ENCODE measurements at regions not wholly inside any gene's neighbourhood (a gene's known extent, or its start where the extent isn't known, plus 50 kb on each side); places are given as distances from the start of the nearest gene placed in this dataset.

DNA sequence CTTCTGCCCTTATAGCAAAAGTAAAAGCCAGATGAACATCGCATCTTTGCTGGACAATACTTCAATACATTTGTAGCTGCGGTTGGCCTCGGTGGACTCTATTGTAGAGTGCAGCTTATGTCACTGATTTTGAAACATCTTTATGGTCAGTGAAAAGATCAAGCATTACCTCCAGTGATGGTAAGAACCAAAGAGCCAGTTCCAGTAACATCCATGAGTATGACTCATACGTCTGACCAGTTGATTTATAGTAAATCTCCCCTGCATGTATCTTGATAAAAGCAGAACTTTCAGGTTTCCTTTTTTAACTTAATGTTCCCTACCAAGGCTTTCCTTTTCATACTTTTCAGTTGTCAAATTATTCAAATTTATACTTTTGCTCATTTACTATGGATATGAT, 119.2 kb upstream of the HNRNPA3 start:
- DNase-seq, result no peak

DNA sequence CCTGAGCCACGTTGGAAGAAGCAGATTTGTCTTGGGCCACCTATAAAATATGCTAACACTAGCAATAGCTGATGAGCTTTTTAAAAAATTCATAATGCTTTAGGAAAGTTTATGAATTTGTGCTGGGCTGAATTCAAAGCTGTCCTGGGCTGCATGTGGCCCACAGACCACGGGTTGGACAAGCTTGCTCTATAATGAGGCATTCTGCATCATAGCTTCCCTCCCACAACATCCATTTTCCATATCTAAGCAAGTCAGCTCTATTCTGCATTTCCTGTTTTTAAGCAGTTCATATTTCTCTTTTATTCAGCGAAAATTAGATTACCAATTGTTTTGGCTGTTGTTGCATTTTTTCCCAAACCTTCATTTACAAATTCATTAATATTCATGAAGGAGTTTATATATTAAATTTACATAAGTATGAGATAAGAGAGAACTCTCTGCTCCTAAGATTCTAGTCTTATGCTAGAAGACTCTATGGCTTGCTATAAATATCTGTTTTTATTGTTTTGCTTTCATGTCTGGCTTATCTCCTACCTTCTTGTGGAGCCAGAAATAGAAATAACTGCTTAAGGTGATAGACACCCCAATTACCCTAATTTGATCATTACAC, 114.5 kb upstream of the HNRNPA3 start:
- no peak for DNase-seq

DNA sequence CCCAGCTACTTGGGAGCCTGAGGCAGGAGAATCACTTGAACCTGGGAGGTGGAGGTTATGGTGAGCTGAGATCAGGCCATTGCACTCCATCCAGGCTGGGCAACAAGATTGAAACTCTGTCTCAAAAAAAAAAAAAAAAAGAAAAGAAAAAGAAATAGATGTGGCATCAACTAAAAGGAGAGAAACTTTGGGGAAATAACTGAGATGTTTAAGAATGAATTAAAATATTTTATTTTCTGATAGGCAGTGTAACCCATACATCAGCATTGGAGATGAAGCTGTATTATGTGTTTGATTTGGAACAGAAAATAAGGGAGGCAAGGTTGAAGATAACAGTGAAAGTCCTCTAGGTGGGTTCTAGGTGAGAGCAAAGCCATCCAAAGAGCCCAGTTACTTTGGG, 110.7 kb upstream of the HNRNPA3 start:
- DNase-seq, result no peak

- DNase-seq, result no peak
These were observed 106.4 kb upstream of the HNRNPA3 start for GRCh38 chr2:177106212-177106611.

GRCh38 chr2:177108890-177109289, 103.7 kb upstream of the HNRNPA3 start:
- DNase-seq, result no peak

DNA sequence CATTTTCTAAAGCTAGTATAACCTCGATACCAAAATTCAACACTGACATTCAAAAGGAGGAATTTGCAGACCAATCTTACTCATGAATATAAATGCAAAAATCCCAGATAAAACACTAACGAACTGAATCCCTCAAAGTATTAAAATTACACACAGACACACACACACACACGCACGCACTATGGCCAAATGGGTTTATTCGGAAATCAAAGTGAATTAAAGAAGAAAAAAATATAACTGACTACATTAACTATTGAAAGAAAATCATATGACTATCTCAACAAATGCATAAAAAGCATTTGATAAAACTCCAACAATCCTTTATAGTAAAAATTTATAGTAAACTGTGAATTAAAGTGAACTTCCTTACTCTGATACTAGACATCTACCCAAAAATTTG, 97.9 kb upstream of the HNRNPA3 start:
- no peak for DNase-seq

DNA sequence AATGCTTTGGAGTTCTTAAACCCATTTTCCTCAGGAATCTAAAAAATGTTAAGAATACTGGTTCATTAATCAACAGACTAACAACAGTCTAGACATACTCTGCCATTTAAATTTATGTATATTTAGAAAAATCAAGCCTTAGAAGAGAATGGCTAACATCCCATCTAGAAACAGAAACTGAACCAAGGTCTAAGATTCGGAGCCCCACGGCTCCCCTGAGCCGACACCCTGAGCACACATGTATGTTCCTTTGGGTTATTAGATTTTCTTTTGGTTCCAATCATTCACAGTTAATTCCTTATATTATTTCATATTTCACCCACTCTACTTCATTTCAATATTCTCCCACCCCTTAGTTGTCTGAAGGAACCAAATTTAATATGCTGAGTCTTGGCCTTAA, 94.8 kb upstream of the HNRNPA3 start:
- no peak for DNase-seq

DNA sequence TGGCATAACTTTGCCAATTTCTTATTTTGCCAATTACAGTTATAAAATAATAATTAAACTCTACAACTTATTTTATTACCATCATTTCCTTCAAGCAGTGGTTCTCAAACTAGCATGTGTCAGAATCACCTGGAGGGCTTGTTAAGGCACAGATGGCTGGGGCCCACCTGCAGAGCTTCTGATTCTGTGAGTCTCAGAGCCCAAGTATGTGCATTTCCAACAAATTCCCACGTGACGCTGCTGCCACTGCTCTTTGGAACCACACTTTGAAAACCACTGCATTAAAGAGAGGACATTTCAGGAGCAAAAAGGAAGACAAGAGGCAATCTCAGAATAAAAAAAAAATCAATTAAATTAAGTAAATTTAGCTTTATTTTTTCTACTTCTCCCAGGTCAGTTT, 94.0 kb upstream of the HNRNPA3 start:
- no peak for DNase-seq

DNA sequence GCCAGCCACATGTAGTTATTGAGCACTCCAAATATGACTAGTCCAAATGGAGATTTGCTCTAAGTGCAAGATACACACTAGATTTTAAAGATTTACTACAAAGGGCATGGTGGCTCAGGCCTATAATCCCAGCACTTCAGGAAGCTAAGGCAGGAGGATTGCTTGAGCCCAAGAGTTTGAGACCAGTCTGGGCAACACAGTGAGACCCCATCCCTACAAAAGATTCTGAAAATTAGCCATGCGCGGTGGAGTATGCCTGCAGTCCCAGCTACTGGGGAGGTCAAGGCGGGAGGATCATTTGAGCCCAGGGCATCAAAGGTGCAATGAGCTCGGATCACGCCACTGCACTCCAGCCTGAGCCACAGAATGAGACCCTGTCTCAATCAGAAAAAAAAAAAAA, 93.5 kb upstream of the HNRNPA3 start:
- no peak for DNase-seq

GRCh38 chr2:177123048-177123447, 89.5 kb upstream of the HNRNPA3 start:
- no peak for DNase-seq

GRCh38 chr2:177124371-177124770, 88.2 kb upstream of the HNRNPA3 start:
- no peak for DNase-seq

- DNase-seq, result no peak
These were observed 84.8 kb upstream of the HNRNPA3 start for GRCh38 chr2:177127821-177128220.

- no peak for DNase-seq
These were observed 83.0 kb upstream of the HNRNPA3 start for GRCh38 chr2:177129610-177130009.

DNA sequence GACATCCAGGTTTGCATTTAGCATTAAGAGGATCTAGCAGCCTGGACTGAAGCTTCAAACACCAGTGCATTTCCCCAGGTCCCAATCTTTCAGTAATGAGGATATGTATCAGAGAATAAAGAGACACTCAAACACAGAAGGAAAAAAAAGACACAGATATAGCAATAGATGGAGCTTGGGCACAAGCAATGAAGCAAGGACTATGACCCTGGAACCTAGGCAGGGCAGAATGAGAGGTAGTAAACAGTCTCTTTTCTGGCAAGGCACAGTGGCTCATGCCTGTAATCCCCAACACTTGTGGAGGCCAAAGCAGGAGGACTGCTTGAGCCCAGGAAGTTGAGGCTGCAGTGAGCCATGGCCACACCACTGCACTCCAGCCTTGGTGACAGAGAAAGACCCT, 80.7 kb upstream of the HNRNPA3 start:
- no peak for DNase-seq

DNA sequence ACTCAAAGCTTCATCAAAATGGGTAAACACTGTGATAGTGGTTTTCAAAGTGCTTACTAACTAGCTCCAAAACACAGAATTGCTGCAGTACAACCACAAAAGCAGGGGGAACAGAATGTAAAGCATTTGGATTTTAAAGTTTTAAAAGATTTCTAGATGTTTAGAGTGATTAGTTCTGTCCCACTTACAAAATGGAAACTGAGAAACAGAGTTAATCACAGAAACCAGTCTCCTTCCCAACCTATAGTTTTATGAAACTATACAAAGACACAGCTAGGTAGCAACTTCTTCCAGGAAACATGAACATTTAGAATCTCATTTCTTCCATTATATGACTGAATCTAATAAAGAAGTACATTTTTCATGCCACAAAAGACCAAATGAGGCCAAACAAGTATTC, 73.8 kb upstream of the HNRNPA3 start:
- no peak for DNase-seq

GRCh38 chr2:177141866-177142265, 70.7 kb upstream of the HNRNPA3 start:
- no peak for DNase-seq

DNA sequence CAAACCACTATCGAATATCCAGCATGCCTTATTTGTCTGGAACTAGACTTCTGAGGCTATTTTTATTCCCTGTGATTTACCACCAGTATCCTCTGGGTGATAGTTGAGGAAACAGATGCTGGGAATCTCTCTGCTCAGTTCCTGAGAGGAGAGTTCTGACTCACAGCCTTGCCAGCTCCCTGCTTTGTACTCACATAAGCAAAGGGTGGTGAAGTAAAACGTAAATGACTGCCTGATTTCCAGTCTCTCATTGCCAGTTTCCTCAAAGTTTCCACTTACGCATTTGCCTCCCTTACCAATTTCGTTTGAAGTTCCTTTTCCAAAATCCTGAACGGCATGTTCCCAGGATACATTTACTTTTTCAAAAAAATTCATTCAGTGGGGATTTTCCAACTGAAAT, 69.2 kb upstream of the HNRNPA3 start:
- no peak for DNase-seq

GRCh38 chr2:177147093-177147694, 65.4 kb upstream of the HNRNPA3 start:
- DNase-seq, result peak; percentile 48

DNA sequence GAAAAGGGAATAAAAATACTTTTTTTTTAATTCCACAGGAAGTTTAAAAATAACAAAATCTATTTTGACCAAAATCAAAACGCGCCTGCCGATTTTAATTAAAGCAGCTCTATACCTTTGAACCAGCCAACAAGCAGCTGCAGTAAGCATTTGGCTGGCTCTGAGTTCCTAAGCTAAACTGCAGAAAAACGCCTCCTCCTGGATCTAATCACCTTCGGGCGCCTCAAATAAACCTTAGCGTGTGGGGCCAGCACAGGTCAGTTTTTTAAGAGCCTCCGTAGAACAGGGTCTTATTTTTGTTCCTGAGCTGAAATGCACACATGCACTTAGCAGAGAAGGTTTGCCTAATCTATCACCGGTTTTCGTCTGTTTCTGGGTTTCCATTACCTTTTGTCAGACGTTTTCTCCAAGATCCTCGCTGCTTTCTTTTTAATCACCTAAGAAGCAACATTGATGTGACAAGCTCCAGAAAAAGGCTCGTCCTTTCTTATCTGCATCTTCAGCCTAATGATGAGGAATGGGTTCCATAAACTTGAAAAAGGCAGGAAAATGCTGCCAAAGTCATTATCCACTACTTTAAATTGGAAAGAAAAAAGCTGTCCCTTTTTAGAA, 64.7 kb upstream of the HNRNPA3 start:
- no peak for DNase-seq

DNA sequence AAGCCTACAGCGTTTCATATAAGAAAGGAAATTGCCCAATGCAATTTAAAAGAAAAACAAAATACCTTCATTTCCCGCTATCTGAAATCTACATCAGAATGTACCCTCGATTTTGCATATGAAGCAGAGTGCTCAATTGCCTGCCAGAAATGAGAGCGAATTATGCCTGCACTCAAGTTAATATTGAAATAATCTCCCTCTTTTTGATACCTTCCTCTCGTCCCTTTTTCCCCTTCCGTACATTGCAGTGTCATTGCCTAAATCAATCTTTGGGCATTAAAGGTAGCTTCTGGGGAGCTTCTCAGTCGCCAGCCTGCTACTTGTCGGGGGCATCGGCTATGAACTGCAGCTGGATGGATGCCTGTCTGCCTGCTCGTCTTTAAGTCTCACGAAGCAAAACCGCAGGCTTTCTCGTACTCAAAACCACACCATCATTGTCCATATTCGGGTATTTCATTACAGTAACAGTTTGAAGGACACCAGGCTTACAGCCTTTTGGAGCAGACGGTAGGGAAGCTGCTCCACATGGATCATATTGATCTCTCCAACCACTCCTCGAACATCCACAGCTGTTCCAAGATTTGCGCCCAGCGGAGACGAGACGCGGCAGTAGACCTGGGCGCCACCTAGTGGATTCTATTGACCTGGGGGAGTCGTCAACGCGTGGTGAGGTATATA, 64.0 kb upstream of the HNRNPA3 start:
- peak; percentile 68 for DNase-seq

DNA sequence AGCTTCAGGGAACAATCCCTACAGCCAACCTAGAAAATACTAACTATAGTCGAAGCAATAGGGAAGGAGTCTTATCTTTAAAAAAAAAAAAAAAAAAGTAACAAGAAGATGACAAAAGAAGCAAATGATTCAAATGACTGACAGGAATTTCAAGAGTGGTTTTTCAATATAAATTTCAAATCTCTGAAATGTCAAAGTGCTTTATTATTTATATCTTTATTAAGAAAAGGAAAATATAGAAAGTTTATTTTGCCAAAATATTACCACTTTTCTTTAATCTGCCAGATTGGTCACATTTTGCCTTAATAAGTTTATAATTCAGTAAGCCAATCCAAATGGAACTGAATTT, 63.5 kb upstream of the HNRNPA3 start:
- no peak for DNase-seq

DNA sequence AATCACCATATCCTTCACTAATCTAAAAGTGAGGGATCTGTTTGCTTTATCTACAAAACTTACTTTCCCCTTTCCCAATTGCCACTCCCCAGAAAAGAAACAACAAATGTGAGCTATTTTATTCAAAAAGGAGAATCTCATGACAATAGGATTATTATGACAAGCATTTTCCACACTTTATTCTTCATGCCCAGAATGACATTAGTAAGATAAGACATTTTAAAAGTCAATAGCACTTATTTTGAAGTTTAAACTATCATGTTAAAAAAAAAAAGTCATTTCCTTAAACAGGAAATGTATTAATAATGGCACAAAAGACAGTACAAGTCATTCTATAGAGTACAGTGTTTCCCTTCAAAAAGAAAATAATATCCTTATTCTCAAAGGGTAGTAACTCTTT, 58.8 kb upstream of the HNRNPA3 start:
- DNase-seq, result no peak

DNA sequence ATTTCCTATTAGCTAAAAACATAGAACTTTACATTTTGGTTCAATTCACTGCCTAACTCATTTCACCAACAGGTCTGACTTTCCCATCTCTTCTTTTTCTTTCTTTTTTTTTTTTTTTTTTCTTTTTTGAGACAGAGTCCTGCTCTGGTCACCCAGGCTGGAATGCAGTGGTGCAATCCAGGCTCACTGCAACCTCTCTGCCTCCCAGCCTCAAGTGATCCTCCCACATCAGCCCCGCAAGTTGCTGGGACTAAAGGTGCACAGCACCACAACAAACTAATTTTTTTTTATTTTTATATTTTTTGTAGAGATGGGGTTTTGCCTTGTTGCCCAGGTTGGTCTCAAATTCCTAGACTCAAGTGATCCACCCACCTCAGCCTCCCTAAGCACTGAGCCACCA, 57.8 kb upstream of the HNRNPA3 start:
- DNase-seq, result no peak

DNA sequence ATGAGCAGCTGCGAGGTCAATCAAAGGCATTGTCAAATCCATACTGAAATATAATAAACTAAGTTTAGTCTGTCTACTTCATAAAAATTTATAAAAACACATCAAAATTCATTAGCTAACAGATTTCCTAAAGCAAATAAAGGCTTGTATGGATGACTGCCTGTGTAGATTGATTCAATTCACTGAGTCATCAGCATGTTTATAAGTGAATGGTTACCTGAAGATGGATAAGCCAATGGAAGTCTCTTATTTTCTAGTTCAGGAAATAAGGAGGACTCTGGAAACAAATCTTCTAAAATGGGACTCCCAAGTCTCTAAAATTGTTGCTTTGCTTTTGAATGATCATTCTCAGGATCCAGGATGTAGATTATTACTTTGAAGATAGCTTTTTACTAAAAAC, 57.0 kb upstream of the HNRNPA3 start:
- no peak for DNase-seq

All from NCI-H1436 (cell line).